ENCODE measurements at regions not wholly inside any gene's neighbourhood (a gene's known extent, or its start where the extent isn't known, plus 50 kb on each side); places are given as distances from the start of the nearest gene placed in this dataset.

- Mint-ChIP-seq H3K27ac (no peak overlapping the region), H3K4me3 (no peak overlapping the region), H3K9me3 (no peaks in the 10 kb centered on the region), H3K36me3 (no peaks in the 10 kb centered on the region), H3K4me1 (no peaks in the 10 kb centered on the region), H3K27me3 (peaks cover 4 to 10% of the 10 kb centered on the region in 2 donors)
- POLR2A ChIA-PET, result no interaction called here
- DNase-seq, result no peak
- no peaks in the 10 kb centered on the region for H3K4me1 ChIP-seq (ENCODE audit: insufficient read depth, low read length)
- no peak overlapping the region for H3K27ac ChIP-seq (ENCODE audit: low read depth, low read length)
- H3K27me3 ChIP-seq (ENCODE audit: insufficient read depth, low read length, poor library complexity, severe bottlenecking), result no peaks in the 10 kb centered on the region
- no peaks in the 10 kb centered on the region for H3K36me3 ChIP-seq (ENCODE audit: insufficient read depth, low read length)
- CTCF ChIA-PET, result interaction anchor here (0.5 kb wide), 1 partner anchor 192 kb away, joined by 3 read pairs; no protein-coding TSS in a partner anchor
- no peak overlapping the region for H3K4me3 ChIP-seq (ENCODE audit: low read length)
- H3K9me3 ChIP-seq (ENCODE audit: low read length), result no peaks in the 10 kb centered on the region
Observed at GRCh38 chr3:14274999-14275961, 96.7 kb downstream of the LSM3 start.

- Histone ChIP-seq H3K27me3 (ENCODE audit: insufficient read depth, low read length, poor library complexity, severe bottlenecking) (no peaks in the 10 kb centered on the region), H3K36me3 (ENCODE audit: insufficient read depth, low read length) (no peaks in the 10 kb centered on the region), H3K9me3 (ENCODE audit: low read length) (no peaks in the 10 kb centered on the region), H3K4me3 (ENCODE audit: low read length) (no peak overlapping the region), H3K4me1 (ENCODE audit: insufficient read depth, low read length) (no peaks in the 10 kb centered on the region), H3K27ac (ENCODE audit: low read depth, low read length) (no peak overlapping the region)
- Mint-ChIP-seq H3K27me3 (peaks cover 4 to 7% of the 10 kb centered on the region in 2 donors), H3K36me3 (no peaks in the 10 kb centered on the region), H3K4me1 (no peaks in the 10 kb centered on the region), H3K4me3 (no peak overlapping the region), H3K27ac (no peak overlapping the region), H3K9me3 (no peaks in the 10 kb centered on the region)
- ChIA-PET CTCF (no interaction called here), POLR2A (no interaction called here)
- DNase-seq, result no peak
Observed at GRCh38 chr3:14275962-14276909, 97.6 kb downstream of the LSM3 start.

GRCh38 chr3:14277557-14277956, 98.9 kb downstream of the LSM3 start:
- Histone ChIP-seq H3K4me3 (ENCODE audit: low read length) (no peak overlapping the region), H3K4me1 (ENCODE audit: insufficient read depth, low read length) (no peaks in the 10 kb centered on the region), H3K36me3 (ENCODE audit: insufficient read depth, low read length) (no peaks in the 10 kb centered on the region), H3K27ac (ENCODE audit: low read depth, low read length) (no peak overlapping the region), H3K27me3 (ENCODE audit: insufficient read depth, low read length, poor library complexity, severe bottlenecking) (no peaks in the 10 kb centered on the region), H3K9me3 (ENCODE audit: low read length) (no peaks in the 10 kb centered on the region)
- H3K36me3 Mint-ChIP-seq, result no peaks in the 10 kb centered on the region
- no peak overlapping the region for H3K27ac Mint-ChIP-seq
- no peak for DNase-seq
- no peaks in the 10 kb centered on the region for H3K4me1 Mint-ChIP-seq
- H3K27me3 Mint-ChIP-seq, result peaks cover 2 to 7% of the 10 kb centered on the region in 2 donors
- no peaks in the 10 kb centered on the region for H3K9me3 Mint-ChIP-seq
- POLR2A ChIA-PET, result no interaction called here
- CTCF ChIA-PET, result no interaction called here
- H3K4me3 Mint-ChIP-seq, result no peak overlapping the region

- Histone ChIP-seq H3K4me3 (ENCODE audit: low read length) (no peak overlapping the region), H3K36me3 (ENCODE audit: insufficient read depth, low read length) (no peaks in the 10 kb centered on the region), H3K9me3 (ENCODE audit: low read length) (no peaks in the 10 kb centered on the region), H3K4me1 (ENCODE audit: insufficient read depth, low read length) (no peaks in the 10 kb centered on the region), H3K27me3 (ENCODE audit: insufficient read depth, low read length, poor library complexity, severe bottlenecking) (no peaks in the 10 kb centered on the region), H3K27ac (ENCODE audit: low read depth, low read length) (no peak overlapping the region)
- H3K4me3 Mint-ChIP-seq, result no peak overlapping the region
- no peaks in the 10 kb centered on the region for H3K4me1 Mint-ChIP-seq
- no peak overlapping the region for H3K27ac Mint-ChIP-seq
- no peaks in the 10 kb centered on the region for H3K36me3 Mint-ChIP-seq
- ChIA-PET POLR2A (no interaction called here), CTCF (no interaction called here)
- peaks cover 2 to 7% of the 10 kb centered on the region in 2 donors for H3K27me3 Mint-ChIP-seq
- H3K9me3 Mint-ChIP-seq, result no peaks in the 10 kb centered on the region
- no peak for DNase-seq
Observed at GRCh38 chr3:14278265-14278798, 99.7 kb downstream of the LSM3 start.

GRCh38 chr3:14278799-14279625, 100.4 kb downstream of the LSM3 start:
- peaks cover 0 to 7% of the 10 kb centered on the region in 2 donors for H3K27me3 Mint-ChIP-seq
- H3K9me3 Mint-ChIP-seq, result no peaks in the 10 kb centered on the region
- CTCF ChIA-PET, result no interaction called here
- H3K27ac ChIP-seq (ENCODE audit: low read depth, low read length), result no peak overlapping the region
- no peaks in the 10 kb centered on the region for H3K9me3 ChIP-seq (ENCODE audit: low read length)
- no peak overlapping the region for H3K4me3 ChIP-seq (ENCODE audit: low read length)
- H3K4me1 ChIP-seq (ENCODE audit: insufficient read depth, low read length), result no peaks in the 10 kb centered on the region
- no peaks in the 10 kb centered on the region for H3K4me1 Mint-ChIP-seq
- H3K36me3 ChIP-seq (ENCODE audit: insufficient read depth, low read length), result no peaks in the 10 kb centered on the region
- no peaks in the 10 kb centered on the region for H3K27me3 ChIP-seq (ENCODE audit: insufficient read depth, low read length, poor library complexity, severe bottlenecking)
- H3K27ac Mint-ChIP-seq, result no peak overlapping the region
- POLR2A ChIA-PET, result no interaction called here
- no peaks in the 10 kb centered on the region for H3K36me3 Mint-ChIP-seq
- H3K4me3 Mint-ChIP-seq, result no peak overlapping the region
- no peak for DNase-seq

- no peaks in the 10 kb centered on the region for H3K4me1 Mint-ChIP-seq
- no peak overlapping the region for H3K4me3 Mint-ChIP-seq
- no peak overlapping the region for H3K27ac Mint-ChIP-seq
- H3K27me3 ChIP-seq (ENCODE audit: insufficient read depth, low read length, poor library complexity, severe bottlenecking), result no peaks in the 10 kb centered on the region
- H3K9me3 ChIP-seq (ENCODE audit: low read length), result no peaks in the 10 kb centered on the region
- no peaks in the 10 kb centered on the region for H3K36me3 ChIP-seq (ENCODE audit: insufficient read depth, low read length)
- no peaks in the 10 kb centered on the region for H3K4me1 ChIP-seq (ENCODE audit: insufficient read depth, low read length)
- H3K4me3 ChIP-seq (ENCODE audit: low read length), result no peak overlapping the region
- no peaks in the 10 kb centered on the region for H3K36me3 Mint-ChIP-seq
- POLR2A ChIA-PET, result no interaction called here
- CTCF ChIA-PET, result no interaction called here
- peaks cover 0 to 8% of the 10 kb centered on the region in 2 donors for H3K27me3 Mint-ChIP-seq
- H3K27ac ChIP-seq (ENCODE audit: low read depth, low read length), result no peak overlapping the region
- no peaks in the 10 kb centered on the region for H3K9me3 Mint-ChIP-seq
- DNase-seq, result no peak
Observed at GRCh38 chr3:14279626-14280061, 101.0 kb downstream of the LSM3 start.

- Histone ChIP-seq H3K27ac (ENCODE audit: low read depth, low read length) (no peak overlapping the region), H3K4me3 (ENCODE audit: low read length) (no peak overlapping the region), H3K4me1 (ENCODE audit: insufficient read depth, low read length) (no peaks in the 10 kb centered on the region), H3K27me3 (ENCODE audit: insufficient read depth, low read length, poor library complexity, severe bottlenecking) (no peaks in the 10 kb centered on the region), H3K9me3 (ENCODE audit: low read length) (no peaks in the 10 kb centered on the region), H3K36me3 (ENCODE audit: insufficient read depth, low read length) (no peaks in the 10 kb centered on the region)
- no peak overlapping the region for H3K27ac Mint-ChIP-seq
- no peaks in the 10 kb centered on the region for H3K4me1 Mint-ChIP-seq
- H3K36me3 Mint-ChIP-seq, result no peaks in the 10 kb centered on the region
- H3K27me3 Mint-ChIP-seq, result peaks cover 0 to 12% of the 10 kb centered on the region in 2 donors
- CTCF ChIA-PET, result no interaction called here
- H3K4me3 Mint-ChIP-seq, result no peak overlapping the region
- H3K9me3 Mint-ChIP-seq, result no peaks in the 10 kb centered on the region
- POLR2A ChIA-PET, result no interaction called here
- DNase-seq, result no peak
Observed at GRCh38 chr3:14280326-14280725, 101.7 kb downstream of the LSM3 start.

Data from CD8-positive, alpha-beta memory T cell (primary cell).